Activated B cell treated with CpG ODN at 0.5 μM for 24 hours (primary cell): ENCODE measurements at regions not wholly inside any gene's neighbourhood (a gene's known extent, or its start where the extent isn't known, plus 50 kb on each side); places are given as distances from the start of the nearest gene placed in this dataset.

Source experiments
- ATAC-seq: fragments of 200-7000 bp; cut with Tn5 transposase; one replicate; pipeline ENCODE4 v1.10.0; 2021; ENCODE audit warnings: low read depth, mild to moderate bottlenecking, moderate library complexity
- CTCF ChIA-PET: fragments of 350-600 bp; sonication (Branson Sonifier 250); formaldehyde crosslinking; loops from one replicate; lab custom pipeline; 2021; ENCODE audit warnings: antibody characterized with exemption; lab: Charles Lee
- POLR2A ChIA-PET: fragments of 350-600 bp; sonication (Branson Sonifier 250); formaldehyde crosslinking; loops from one replicate; lab custom pipeline; 2021; ENCODE audit warnings: antibody characterized with exemption; lab: Charles Lee
- DNase-seq: peaks from one replicate; pipeline ENCODE4 v3.0.0; 2022
- H3K27ac Mint-ChIP-seq: one replicate; pipeline ENCODE4 v1.8.0; 2020; ENCODE audit warnings: mixed read lengths
- H3K27me3 Mint-ChIP-seq: one replicate; pipeline ENCODE4 v1.8.0; 2021; ENCODE audit warnings: mixed read lengths
- H3K36me3 Mint-ChIP-seq: one replicate; pipeline ENCODE4 v1.8.0; 2021; ENCODE audit warnings: low read depth, mixed read lengths
- H3K4me1 Mint-ChIP-seq: one replicate; pipeline ENCODE4 v1.8.0; 2021; ENCODE audit warnings: mixed read lengths
- H3K4me3 Mint-ChIP-seq: one replicate; pipeline ENCODE4 v1.8.0; 2020; ENCODE audit warnings: mild to moderate bottlenecking, mixed read lengths
- H3K9me3 Mint-ChIP-seq: one replicate; pipeline ENCODE4 v1.8.0; 2020; ENCODE audit warnings: mixed read lengths
- CTCF ChIP-seq: fragments of 200-600 bp; IDR thresholded peaks from one replicate; pipeline ENCODE4 v1.8.0; 2022; ENCODE audit warnings: antibody characterized with exemption, mild to moderate bottlenecking
- intact Hi-C: fragments of 100-400 bp; cut with micrococcal nuclease; formaldehyde crosslinking; loops from one replicate; pipeline ENCODE4 v1.15.1; 2024

GRCh38 chr5:68762201-68762600 is 331.6 kb upstream of the SLC30A5 start:
- H3K27ac Mint-ChIP-seq: no peak overlapping the region
- ATAC-seq: no peak
- intact Hi-C loops: no loop called here
- ChIA-PET CTCF (no interaction called here), POLR2A (no interaction called here)
- H3K9me3 Mint-ChIP-seq: no peaks in the 10 kb centered on the region
- no peak for DNase-seq
- no peaks in the 10 kb centered on the region for H3K36me3 Mint-ChIP-seq
- H3K27me3 Mint-ChIP-seq: no peaks in the 10 kb centered on the region
- H3K4me3 Mint-ChIP-seq: no peak overlapping the region
- peaks cover 2% of the 10 kb centered on the region for H3K4me1 Mint-ChIP-seq
- no peak for TF ChIP-seq CTCF

GRCh38 chr5:68766952-68767464 is 326.8 kb upstream of the SLC30A5 start:
- intact Hi-C loops: no loop called here
- DNase-seq (no peak), ATAC-seq (no peak)
- Mint-ChIP-seq H3K36me3 (no peaks in the 10 kb centered on the region), H3K4me1 (no peaks in the 10 kb centered on the region), H3K4me3 (no peak overlapping the region), H3K27me3 (no peaks in the 10 kb centered on the region), H3K27ac (no peak overlapping the region), H3K9me3 (no peaks in the 10 kb centered on the region)
- CTCF ChIA-PET: no interaction called here
- POLR2A ChIA-PET: no interaction called here
- TF ChIP-seq CTCF: no peak

GRCh38 chr5:68770551-68770950 is 323.3 kb upstream of the SLC30A5 start:
- intact Hi-C loops: no loop called here
- ATAC-seq (no peak), DNase-seq (no peak)
- ChIA-PET CTCF (no interaction called here), POLR2A (no interaction called here)
- Mint-ChIP-seq H3K27ac (no peak overlapping the region), H3K27me3 (peaks cover 2% of the 10 kb centered on the region), H3K36me3 (no peaks in the 10 kb centered on the region), H3K9me3 (peaks cover 7% of the 10 kb centered on the region), H3K4me3 (no peak overlapping the region), H3K4me1 (peaks cover 5% of the 10 kb centered on the region)
- TF ChIP-seq CTCF: no peak

- intact Hi-C loops: no loop called here
- Mint-ChIP-seq H3K36me3 (no peaks in the 10 kb centered on the region), H3K9me3 (peaks cover 7% of the 10 kb centered on the region), H3K4me1 (peaks cover 5% of the 10 kb centered on the region), H3K4me3 (no peak overlapping the region), H3K27ac (no peak overlapping the region), H3K27me3 (peaks cover 2% of the 10 kb centered on the region)
- CTCF ChIA-PET: no interaction called here
- POLR2A ChIA-PET: no interaction called here
- no peak for ATAC-seq
- no peak for TF ChIP-seq CTCF
- DNase-seq: no peak
Measured at GRCh38 chr5:68771221-68771620, 322.6 kb upstream of the SLC30A5 start.

GRCh38 chr5:68771732-68772131 is 322.1 kb upstream of the SLC30A5 start:
- H3K27me3 Mint-ChIP-seq: peaks cover 2% of the 10 kb centered on the region
- intact Hi-C loops: no loop called here
- no peak overlapping the region for H3K27ac Mint-ChIP-seq
- H3K4me1 Mint-ChIP-seq: peaks cover 5% of the 10 kb centered on the region
- H3K4me3 Mint-ChIP-seq: no peak overlapping the region
- DNase-seq (no peak), ATAC-seq (no peak)
- CTCF ChIA-PET: no interaction called here
- no peak for TF ChIP-seq CTCF
- POLR2A ChIA-PET: no interaction called here
- no peaks in the 10 kb centered on the region for H3K36me3 Mint-ChIP-seq
- peaks cover 7% of the 10 kb centered on the region for H3K9me3 Mint-ChIP-seq
